ENCODE measurements at regions not wholly inside any gene's neighbourhood (a gene's known extent, or its start where the extent isn't known, plus 50 kb on each side); places are given as distances from the start of the nearest gene placed in this dataset.
"Not testable (repeated sequence)": the region's sequence is repeated elsewhere in the genome, so short reads cannot be mapped to it uniquely, and the experiment has no call there.

GRCh38 chr10:17538941-17539340 lies 78.2 kb downstream of the HACD1 start:
- no peak for DNase-seq

GRCh38 chr10:17537281-17537680 lies 79.9 kb downstream of the HACD1 start:
- no peak for DNase-seq

GRCh38 chr10:17536221-17536620 lies 81.0 kb downstream of the HACD1 start:
- no peak for DNase-seq

- no peak for DNase-seq
These were observed 79.3 kb upstream of the ST8SIA6 start for GRCh38 chr10:17533731-17534130.

GRCh38 chr10:17528306-17528862 lies 74.0 kb upstream of the ST8SIA6 start:
- DNase-seq, result no peak

- no peak for DNase-seq
These were observed 73.2 kb upstream of the ST8SIA6 start for GRCh38 chr10:17527514-17528146.

- not testable (repeated sequence) for DNase-seq
These were observed 72.2 kb upstream of the ST8SIA6 start for GRCh38 chr10:17526571-17526970.

- no peak for DNase-seq
These were observed 69.5 kb upstream of the ST8SIA6 start for GRCh38 chr10:17523917-17524316.

GRCh38 chr10:17523246-17523753 lies 68.9 kb upstream of the ST8SIA6 start:
- DNase-seq, result no peak

- not testable (repeated sequence) for DNase-seq
These were observed 67.9 kb upstream of the ST8SIA6 start for GRCh38 chr10:17522269-17522668.

GRCh38 chr10:17519457-17519856 lies 65.1 kb upstream of the ST8SIA6 start:
- DNase-seq, result no peak

- DNase-seq, result no peak
These were observed 63.9 kb upstream of the ST8SIA6 start for GRCh38 chr10:17518338-17518737.

- DNase-seq, result peak; percentile 63
These were observed 62.0 kb upstream of the ST8SIA6 start for GRCh38 chr10:17516376-17516775.

- peak; percentile 97 for DNase-seq
These were observed 58.1 kb upstream of the ST8SIA6 start for GRCh38 chr10:17512341-17513001.

- no peak for DNase-seq
These were observed 56.0 kb upstream of the ST8SIA6 start for GRCh38 chr10:17510242-17510908.

- no peak for DNase-seq
These were observed 53.1 kb upstream of the ST8SIA6 start for GRCh38 chr10:17507538-17507937.

GRCh38 chr10:17506856-17507471 lies 52.6 kb upstream of the ST8SIA6 start:
- DNase-seq, result no peak

- DNase-seq, result no peak
These were observed 52.0 kb upstream of the ST8SIA6 start for GRCh38 chr10:17506390-17506789.

GRCh38 chr10:17504547-17505245 lies 50.3 kb upstream of the ST8SIA6 start:
- peak; percentile 49 for DNase-seq

Data from kidney glomerular epithelial cell (primary cell).